C1 segment of cervical spinal cord (tissue), 14 donors: ENCODE measurements at regions not wholly inside any gene's neighbourhood (a gene's known extent, or its start where the extent isn't known, plus 50 kb on each side); places are given as distances from the start of the nearest gene placed in this dataset.
"Not testable (repeated sequence)": the region's sequence is repeated elsewhere in the genome, so short reads cannot be mapped to it uniquely, and the experiment has no call there.

Source experiments
- DNase-seq, 14 donors: peaks; one replicate each; lab custom pipeline; 2025; lab: John Stamatoyannopoulos, UW

- DNase-seq, result no peak
Observed at GRCh38 chr3:170707899-170708298, 122.0 kb upstream of the SLC7A14 start.

DNA sequence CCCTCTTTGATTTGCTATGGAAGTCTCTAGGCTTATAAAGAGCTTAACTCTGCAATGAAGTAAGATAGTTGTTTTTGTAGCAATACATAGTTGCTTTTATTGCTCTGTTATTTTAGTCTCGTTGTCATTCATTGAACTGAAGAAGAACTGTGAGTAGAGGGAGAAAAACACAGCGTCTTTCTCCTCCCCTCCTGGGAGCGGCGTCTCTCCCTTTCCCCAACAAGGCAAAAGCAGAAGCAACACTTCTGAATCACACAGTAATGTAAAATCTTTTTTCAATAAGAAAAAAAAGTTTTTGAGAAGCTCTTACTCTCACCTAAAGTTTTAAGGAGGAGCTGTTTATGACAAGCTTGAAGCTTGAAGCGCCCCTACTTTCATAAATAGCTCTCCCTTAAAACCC, 119.3 kb upstream of the SLC7A14 start:
- no peak for DNase-seq

GRCh38 chr3:170703121-170703588, 117.3 kb upstream of the SLC7A14 start:
- no peak for DNase-seq

GRCh38 chr3:170701696-170702678, 116.1 kb upstream of the SLC7A14 start:
- no peak for DNase-seq

- DNase-seq, result no peak
Observed at GRCh38 chr3:170700054-170700404, 114.2 kb upstream of the SLC7A14 start.

- no peak for DNase-seq
Observed at GRCh38 chr3:170699158-170700053, 113.5 kb upstream of the SLC7A14 start.

DNA sequence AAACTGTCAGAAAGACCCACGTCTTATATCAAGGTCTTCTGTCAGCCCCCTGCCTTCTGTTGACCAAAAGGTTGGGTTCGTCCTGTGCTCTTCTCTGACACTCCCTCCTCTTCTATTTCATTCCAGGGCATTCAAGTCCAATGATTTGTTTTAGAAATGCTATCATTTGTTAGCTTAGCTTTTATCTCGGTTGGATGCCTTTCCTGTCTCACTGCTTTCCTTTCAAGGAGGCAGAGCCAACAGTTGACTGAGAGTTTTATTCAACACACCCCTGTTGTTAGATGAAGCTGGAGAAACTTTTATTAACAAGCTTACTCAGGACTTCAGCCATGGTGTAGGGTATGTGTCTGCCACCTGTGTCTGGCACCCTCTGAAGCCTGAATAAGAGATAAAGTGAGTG, 112.0 kb upstream of the SLC7A14 start:
- DNase-seq, result no peak

- DNase-seq, result no peak
Observed at GRCh38 chr3:170697131-170697530, 111.3 kb upstream of the SLC7A14 start.

DNA sequence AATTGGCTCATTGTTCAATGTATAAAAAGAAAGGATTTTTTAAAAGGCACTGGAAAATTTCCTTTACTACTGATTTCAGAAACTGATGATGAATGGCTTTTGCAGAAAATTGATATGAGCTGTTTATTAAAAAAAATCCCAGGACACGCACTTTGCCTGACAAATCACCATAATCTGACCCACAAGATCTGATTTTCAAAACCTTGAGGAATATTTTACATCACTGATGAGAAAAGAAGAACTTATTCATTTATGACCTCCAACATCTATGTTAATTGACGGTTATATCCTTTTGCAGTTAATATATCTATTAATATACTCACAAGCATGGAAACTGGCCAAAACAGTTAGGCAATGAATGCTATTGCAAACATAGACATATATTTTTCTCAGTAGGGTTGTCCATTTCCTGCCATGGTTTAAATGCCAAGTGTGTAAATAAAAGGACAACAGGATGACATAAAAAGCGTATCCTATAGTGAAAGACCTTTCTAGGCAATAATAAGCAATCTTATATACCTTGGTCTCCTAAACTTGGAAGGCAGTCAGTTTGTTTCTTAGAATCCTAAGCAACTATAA, 109.7 kb upstream of the SLC7A14 start:
- DNase-seq, result no peak

GRCh38 chr3:170692720-170693119, 106.8 kb upstream of the SLC7A14 start:
- no peak for DNase-seq

- DNase-seq, result no peak
Observed at GRCh38 chr3:170690661-170690981, 104.7 kb upstream of the SLC7A14 start.

DNA sequence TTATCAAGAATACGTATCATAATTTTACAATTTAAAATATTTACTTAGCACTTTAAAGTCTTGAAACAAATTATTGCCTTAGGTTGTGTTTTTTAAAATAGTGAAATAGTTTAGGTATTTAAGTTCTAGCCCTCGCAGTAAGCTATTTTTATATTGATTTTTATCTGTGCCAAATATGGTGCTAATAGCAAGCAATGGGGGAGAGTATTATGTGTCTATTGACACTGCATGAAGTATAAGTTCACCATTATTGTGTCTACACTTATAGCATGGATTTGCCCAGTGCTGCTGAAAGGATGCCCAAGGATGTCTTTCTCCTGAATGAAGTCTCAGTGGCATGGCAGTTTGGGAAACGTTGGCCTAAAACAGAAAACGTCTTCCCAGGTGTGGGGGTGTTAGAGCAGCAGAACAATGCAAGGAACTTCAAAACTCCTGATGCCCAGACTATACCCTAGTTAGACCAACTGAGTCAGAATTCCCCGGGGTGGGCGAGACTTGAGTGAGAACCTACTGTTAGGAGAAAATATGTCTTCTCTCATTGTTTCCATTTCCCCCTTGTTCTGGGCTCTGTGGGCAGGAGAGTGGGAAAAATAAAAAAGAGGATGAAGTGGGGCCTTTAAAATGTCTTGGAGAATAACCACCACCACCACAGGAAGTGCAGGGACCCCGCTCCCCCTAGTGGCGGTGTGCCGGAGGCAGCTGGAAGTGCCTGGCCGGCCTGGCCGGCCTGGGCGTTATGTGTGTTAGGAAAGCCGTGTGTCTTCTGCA, 104.2 kb upstream of the SLC7A14 start:
- peak in 12 of 14 donors; percentile 0 to 72 (median 33) for DNase-seq

- no peak for DNase-seq
Observed at GRCh38 chr3:170689296-170689829, 103.5 kb upstream of the SLC7A14 start.

DNA sequence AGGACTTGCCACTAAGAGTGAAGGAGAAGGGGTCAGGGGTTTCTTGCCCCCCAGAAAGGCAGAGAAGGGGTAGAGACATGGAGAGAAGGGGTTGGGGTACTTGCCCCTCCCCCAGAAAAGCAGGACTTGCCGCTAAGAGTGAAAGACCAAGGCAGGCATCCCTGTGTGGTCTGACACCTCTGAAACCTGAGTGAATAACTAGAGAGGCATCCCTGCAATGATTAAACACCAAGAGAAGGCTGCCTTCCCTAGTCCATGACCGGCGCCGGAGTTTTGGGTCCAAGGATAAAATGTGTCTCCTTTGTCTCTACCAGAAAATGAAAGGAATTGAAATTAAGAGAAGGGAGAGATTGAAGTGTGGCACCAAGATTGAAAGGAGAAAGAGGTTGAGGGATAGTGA, 102.3 kb upstream of the SLC7A14 start:
- DNase-seq, result not testable (repeated sequence)

DNA sequence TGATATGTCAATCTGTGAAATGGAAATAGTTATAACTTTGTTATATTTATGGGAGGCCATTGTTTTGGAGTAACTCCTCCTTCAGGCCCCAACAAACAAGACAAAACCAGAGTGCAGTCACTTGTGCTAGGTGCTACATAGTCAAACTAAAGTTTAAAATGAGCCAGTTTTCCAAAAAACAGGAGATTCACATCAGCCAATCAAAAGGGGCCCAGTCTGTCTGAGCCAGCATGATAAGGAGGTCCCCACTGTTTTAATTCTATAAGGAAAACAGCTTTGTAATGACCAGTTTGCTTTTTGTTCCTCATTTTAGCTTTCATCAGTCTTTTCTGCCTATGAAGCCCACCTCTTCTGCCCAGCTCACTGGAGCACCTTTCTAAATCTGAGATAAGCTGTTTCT, 94.7 kb upstream of the SLC7A14 start:
- no peak for DNase-seq

DNA sequence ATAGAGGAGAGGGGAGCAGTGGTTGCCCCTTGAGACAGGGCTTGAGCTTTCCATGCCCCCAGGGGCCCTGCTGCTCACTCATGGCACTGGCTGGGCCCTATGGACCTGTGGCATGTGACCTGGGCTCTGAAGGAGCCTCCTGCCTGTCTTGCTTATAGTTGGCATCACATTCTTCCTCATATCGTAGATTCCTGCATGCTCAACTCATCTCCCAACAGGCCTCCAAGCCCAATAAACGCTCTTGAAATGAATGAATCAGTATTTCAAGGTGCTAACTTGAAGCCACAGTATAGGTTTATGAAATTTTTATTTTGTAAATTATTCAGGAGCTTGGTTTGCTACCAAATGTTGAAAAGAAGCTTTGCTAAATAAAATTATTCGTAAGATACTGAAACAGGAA, 93.3 kb upstream of the SLC7A14 start:
- no peak for DNase-seq

- no peak for DNase-seq
Observed at GRCh38 chr3:170670504-170670903, 84.6 kb upstream of the SLC7A14 start.

- not testable (repeated sequence) for DNase-seq
Observed at GRCh38 chr3:170662986-170663385, 77.1 kb upstream of the SLC7A14 start.

DNA sequence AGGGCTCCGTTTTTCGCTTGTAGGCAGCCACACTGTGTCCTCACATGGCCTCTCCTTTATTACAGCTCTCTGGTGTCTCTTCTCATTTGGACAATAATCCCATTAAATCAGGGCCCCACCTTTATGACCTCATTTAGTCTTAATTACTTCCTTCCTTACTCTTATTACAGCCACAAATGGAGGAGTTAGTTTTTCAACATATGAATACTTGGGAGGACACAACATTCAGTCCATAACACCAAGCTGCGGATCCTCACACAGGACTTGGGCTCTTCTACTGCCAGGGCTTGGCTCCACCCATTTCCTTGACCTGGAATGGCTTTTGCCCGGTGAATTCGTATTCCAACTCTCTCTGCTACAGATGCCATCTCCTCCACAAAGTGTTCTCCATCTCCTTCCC, 74.3 kb upstream of the SLC7A14 start:
- no peak for DNase-seq

- no peak for DNase-seq
Observed at GRCh38 chr3:170657312-170657711, 71.4 kb upstream of the SLC7A14 start.

DNA sequence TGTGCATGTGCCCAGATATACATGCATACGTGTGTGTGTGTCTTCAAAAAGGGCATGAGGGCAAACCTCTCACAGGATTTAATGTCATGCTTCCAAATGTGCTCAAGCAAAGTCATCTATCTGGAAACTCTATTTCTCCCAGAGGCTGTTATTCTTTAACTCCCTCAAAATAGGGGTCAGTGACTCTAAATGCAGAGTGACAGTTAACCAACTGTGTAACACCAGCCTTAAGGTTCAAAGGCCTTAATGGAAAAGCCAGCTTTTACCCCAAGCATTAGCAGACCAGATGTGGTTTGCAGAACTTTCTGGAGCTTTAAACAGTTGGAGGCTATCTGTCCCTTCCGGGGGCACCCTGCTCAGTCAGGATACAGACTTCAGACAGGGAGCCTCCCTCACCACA, 70.4 kb upstream of the SLC7A14 start:
- no peak for DNase-seq
